DMS79 treated with DMSO at 0.1 percent for 48 hours (cell line): ENCODE measurements at regions not wholly inside any gene's neighbourhood (a gene's known extent, or its start where the extent isn't known, plus 50 kb on each side); places are given as distances from the start of the nearest gene placed in this dataset.

Experiments
- DNase-seq: peaks from one replicate; lab custom pipeline; 2025; lab: John Stamatoyannopoulos, UW

GRCh38 chr9:131809941-131810344 is 70.1 kb upstream of the RAPGEF1 start:
- DNase-seq, result peak; percentile 79

DNA sequence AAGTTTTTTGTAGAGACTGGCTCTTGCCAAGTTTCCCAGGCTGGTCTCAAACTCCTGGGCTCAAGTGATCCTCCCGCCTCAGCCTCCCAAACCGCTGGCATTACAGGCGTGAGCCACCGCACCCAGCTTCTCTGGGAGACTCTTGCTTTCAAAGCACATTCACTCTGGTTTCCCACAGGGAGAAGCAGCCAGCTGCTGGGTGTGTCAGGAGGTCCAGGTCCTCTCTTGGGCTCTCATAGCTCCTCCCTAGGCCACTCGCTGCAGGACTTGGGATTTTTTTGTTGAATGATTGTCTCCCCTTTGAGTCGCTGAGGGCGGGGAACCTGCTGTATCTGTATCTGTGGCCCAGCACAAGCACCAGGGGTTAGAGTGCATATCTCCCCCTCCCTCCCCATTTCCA is 68.4 kb upstream of the RAPGEF1 start:
- DNase-seq, result no peak

- peak; percentile 45 for DNase-seq
Observed at GRCh38 chr9:131807144-131807983, 67.5 kb upstream of the RAPGEF1 start.

GRCh38 chr9:131805803-131806202 is 65.9 kb upstream of the RAPGEF1 start:
- no peak for DNase-seq

GRCh38 chr9:131804826-131805225 is 65.0 kb upstream of the RAPGEF1 start:
- DNase-seq, result peak; percentile 63

DNA sequence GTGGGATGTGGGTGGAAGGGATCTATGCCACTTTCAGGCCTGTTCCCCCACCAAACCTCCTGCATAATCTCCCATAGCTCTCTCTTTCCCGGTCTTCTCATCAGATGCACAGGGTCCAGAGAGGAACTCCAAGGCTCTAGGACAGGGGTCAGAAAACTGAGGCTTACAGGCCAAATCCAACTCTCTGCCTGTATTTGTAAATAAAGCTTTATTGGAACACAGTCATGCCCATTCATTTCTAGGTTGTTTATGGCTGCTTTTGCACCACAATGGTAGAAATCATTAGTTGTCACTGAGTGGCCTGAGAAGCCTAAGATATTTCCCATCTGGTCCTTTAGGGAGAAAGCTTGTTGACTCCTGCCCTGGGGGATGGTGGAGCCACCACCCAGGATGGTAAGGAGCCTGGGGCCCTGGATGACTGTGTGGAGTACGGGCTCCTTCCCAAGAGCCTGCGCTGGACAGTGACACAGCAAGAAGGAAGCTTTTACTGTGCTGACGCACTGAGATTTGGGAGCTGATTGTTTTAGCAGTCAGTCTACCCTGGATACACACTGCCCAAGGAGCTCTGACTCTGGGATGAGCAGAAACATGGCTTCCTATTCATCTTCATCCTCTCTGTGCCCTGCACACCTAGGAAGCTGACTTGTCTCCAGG is 64.0 kb upstream of the RAPGEF1 start:
- DNase-seq, result no peak

- DNase-seq, result no peak
Observed at GRCh38 chr9:131801810-131802209, 61.9 kb upstream of the RAPGEF1 start.

DNA sequence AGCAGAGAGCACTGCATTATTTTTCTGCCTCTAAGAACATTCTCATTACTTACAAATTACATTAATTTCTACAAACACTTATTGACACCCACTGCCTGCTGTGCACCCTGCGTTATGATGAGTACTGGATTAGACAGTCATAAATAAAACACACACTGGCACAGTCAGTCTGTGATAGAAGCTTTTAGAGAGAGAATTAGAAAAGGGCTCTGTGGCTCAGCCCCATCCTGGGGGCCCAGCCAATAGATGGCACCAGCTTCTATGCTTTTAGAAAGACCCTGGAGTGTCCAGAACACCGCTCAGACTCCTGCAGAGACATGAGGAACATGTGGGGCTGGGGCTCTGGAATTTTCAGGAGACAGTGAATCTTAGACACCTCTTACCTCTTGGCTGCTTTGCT is 61.0 kb upstream of the RAPGEF1 start:
- no peak for DNase-seq

DNA sequence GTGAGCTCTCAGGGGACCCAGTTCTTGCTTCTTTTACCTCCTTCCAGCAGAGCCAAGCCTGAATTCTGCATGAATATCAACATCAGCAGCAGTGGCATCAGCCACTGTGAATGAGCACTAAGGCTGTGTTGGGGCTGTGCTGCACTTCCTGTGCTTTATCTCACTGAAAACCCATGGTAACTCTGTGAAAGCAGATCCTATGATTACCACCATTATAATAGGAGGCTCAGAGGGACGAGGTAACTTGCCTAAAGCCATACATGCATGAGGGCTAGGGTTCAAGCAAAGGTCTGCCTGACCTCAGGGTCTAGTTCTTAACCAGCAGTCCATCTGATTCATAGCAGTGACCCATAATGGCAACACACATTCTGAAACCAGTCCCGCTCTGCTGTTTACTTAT is 60.5 kb upstream of the RAPGEF1 start:
- no peak for DNase-seq

DNA sequence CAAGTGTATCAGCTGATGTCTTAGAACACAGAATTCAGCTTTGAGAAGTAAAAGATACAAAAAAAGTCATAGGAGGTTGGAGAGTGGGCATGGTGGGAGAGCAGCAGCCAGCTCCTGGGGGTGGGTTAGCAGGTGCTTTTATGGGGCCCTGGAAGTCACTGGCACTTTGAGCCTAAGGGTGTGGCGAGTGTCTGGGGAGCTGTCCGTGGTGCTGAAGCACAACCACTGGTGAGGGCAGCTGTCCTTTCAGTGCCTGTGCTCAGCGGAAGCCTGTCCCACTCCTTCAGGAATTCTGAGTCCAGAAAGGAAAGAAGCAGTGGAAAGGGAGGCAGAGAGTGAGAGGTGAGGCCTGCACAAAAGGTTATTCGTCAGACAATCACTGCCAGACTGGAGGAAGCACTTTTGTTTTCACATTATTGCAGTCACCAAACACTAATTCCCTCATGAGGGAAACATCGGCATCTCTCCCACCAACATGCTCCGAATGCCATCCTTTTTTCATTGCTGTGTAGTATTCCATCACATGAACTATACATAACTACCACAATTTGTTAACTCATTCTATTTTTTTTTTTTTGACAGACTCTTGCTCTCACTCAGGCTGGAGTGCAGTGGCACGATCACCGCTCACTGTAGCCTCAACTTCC is 59.4 kb upstream of the RAPGEF1 start:
- no peak for DNase-seq

DNA sequence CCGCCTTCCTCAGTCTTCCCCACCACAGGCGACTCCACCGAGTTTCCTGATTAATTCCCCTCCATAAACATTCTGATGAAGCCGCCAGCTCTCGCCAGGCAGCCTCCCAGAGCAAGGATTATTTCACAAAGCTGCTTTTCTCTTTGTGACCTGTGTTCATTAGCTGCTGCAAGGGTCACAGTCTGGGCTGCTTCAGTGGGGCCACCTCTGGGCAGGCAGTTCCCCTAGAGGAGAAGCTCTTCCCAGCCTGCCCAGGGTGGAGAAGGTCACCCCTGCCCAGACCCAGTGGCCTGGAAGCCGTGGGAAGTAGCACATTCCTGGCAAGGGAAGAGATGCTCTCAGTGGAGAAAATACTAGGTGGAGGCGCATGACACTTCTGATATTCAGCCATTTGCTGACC is 58.4 kb upstream of the RAPGEF1 start:
- no peak for DNase-seq

GRCh38 chr9:131794393-131794792 is 54.5 kb upstream of the RAPGEF1 start:
- DNase-seq, result no peak

DNA sequence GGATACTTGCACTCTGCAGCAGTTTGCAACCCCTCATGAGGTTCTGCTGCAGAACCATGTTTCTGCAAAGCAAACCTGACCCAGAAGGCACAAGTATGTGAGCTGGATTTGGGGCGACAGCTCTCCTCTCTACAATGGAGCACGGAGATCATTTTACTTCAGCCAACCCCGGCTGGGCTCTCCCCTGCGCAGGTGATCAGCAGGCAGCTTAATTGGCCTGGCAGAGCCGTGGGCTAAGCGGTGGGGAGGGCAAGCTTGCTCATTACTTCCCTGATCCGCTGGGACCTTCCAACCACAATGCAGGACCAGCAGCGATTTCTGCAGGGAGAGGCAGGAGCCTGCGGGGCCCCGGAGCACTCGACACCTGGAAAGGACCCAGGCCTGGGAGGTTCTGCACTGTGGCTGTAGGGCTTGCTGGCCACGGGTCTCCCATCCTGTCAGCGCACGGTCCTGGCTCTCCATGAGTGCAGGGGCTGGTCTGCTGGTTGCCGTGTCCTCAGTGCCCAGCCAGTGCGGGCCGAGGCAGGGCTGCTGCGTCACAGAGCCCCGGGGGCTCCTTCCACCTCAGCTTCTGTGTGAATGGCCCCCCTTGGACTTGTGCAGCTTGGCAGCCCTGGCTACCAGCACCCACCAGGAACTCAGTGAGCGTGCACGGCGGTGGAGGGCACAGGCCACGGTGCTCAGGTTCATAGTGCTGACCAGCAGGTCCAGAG is 51.8 kb upstream of the RAPGEF1 start:
- DNase-seq, result no peak
